GM12892 (cell line): ENCODE measurements at regions not wholly inside any gene's neighbourhood (a gene's known extent, or its start where the extent isn't known, plus 50 kb on each side); places are given as distances from the start of the nearest gene placed in this dataset.

Experiments
- POLR2A ChIP-seq: IDR thresholded peaks from 2 replicates; pipeline ENCODE4 v1.6.1; 2011; ENCODE audit warnings: low read depth, low read length, control low read depth
- POLR2AphosphoS5 ChIP-seq: IDR thresholded peaks from 2 replicates; pipeline ENCODE4 v1.6.1; 2011; ENCODE audit warnings: low read depth, low read length, control low read depth
- TAF1 ChIP-seq: IDR thresholded peaks from 2 replicates; pipeline ENCODE4 v1.6.1; 2011; ENCODE audit warnings: low read depth, mild to moderate bottlenecking, control low read depth, low read length, borderline replicate concordance

GRCh38 chr3:115244350-115244749, 97.3 kb upstream of the ZBTB20 start:
- no peak for TF ChIP-seq POLR2A
- no peak for TF ChIP-seq POLR2AphosphoS5
- no peak for TF ChIP-seq TAF1
